GM12874 (cell line): ENCODE measurements at regions not wholly inside any gene's neighbourhood (a gene's known extent, or its start where the extent isn't known, plus 50 kb on each side); places are given as distances from the start of the nearest gene placed in this dataset.

Source experiments
- TF ChIP-seq, protein P1 (sequence below): IDR thresholded peaks from 2 replicates; pipeline ENCODE4 v1.5.1; 2011; ENCODE audit warnings: low read depth, mild to moderate bottlenecking, control low read depth, low read length, moderate library complexity; ENCODE audit not compliant: insufficient read depth

DNA sequence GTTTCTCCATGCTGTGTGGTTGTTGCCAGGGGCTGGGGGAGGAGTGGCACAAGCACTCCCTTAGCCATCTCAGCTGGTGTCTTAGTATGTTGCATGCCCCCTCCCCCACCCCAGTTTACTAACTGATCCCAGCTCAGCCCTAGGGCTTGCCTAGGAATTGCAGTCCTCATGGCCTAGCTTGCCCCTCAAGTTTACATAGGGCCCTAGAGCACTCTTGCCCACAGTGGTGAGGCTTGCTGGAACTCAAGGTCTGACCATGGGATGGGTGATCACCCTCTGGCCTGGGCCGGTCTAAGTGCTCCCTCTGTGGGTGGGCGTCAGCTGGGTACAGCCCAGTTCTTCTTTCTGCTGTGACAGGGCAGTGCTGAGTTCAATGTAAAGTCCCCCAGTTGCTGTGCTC, 156.1 kb upstream of the PIEZO2 start:
- TF ChIP-seq, protein P1, sequence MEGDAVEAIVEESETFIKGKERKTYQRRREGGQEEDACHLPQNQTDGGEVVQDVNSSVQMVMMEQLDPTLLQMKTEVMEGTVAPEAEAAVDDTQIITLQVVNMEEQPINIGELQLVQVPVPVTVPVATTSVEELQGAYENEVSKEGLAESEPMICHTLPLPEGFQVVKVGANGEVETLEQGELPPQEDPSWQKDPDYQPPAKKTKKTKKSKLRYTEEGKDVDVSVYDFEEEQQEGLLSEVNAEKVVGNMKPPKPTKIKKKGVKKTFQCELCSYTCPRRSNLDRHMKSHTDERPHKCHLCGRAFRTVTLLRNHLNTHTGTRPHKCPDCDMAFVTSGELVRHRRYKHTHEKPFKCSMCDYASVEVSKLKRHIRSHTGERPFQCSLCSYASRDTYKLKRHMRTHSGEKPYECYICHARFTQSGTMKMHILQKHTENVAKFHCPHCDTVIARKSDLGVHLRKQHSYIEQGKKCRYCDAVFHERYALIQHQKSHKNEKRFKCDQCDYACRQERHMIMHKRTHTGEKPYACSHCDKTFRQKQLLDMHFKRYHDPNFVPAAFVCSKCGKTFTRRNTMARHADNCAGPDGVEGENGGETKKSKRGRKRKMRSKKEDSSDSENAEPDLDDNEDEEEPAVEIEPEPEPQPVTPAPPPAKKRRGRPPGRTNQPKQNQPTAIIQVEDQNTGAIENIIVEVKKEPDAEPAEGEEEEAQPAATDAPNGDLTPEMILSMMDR: no peak

DNA sequence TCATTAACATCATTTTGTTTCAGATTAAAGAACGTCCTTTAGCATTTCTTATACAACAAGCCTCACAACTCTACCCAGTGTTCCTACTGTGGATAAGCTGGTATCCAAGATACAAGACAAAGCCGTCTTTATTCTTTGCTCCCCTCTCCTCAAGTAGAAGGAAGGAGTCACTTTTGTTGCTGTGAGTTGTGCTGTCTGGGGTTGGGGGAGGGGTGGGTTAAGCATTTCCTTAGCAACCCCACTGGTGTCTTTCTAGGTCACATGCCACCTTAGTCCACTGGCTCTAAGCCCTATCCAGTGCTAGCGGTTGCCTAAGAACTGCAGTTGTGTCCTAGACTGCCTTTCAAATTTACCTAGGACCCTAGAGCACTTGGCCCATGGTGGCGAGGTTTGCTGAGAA, 155.6 kb upstream of the PIEZO2 start:
- TF ChIP-seq, protein P1: no peak

DNA sequence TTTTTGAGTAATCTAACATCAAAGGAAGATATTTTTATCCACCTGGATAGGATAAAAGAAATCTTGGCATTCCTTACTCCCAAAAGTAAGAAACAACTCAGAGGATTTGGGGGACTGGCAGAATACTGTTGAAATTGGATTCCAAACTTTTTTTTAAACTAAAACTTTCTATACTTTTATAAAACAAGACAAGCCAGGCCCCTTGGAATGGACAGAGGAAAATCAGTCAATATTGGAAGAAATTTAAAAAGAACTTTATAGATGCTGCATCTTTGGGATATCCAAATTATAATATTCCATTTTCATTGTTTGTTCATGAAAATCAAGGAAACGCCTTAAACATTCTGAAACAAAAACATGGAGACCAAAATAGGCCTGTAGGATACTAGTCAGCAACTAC, 147.6 kb upstream of the PIEZO2 start:
- TF ChIP-seq, protein P1: no peak

DNA sequence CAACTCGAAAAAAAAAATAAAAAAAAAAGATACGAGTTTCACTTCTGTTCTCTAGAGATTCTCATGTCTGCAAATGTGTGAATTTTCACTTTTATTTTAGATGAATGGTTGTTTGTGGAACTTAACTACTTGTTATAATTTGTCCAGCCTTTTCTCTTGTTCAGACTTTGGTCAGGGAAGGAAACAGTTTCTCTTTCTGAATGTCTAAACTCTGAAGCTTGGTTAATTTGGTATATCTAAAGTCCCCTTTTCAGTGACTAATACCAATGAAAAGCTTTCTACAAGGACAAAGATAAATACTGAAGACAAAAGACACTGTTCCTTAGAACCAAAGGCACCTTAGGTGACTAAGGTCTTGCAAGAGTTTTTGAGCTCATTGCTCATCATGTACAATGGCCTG, 144.4 kb upstream of the PIEZO2 start:
- TF ChIP-seq, protein P1: no peak

DNA sequence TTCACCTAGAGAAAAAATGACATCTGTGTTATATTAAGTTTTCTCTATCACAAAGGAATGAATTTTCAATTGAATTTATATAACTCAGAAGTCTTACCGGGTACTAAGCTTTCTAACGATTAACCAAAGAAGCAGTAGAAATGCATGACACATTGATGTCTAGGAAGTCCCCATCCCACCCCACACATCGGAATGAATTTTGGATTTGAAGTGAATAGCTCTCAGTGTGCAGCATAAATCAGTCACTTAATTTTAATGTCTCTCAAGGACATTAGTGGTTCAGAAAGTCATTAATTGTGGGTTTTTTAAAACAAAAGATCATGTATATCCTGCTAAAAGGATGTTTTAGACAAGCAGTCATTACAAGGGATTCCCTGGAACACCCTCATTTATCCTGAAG, 141.4 kb upstream of the PIEZO2 start:
- TF ChIP-seq, protein P1: no peak

DNA sequence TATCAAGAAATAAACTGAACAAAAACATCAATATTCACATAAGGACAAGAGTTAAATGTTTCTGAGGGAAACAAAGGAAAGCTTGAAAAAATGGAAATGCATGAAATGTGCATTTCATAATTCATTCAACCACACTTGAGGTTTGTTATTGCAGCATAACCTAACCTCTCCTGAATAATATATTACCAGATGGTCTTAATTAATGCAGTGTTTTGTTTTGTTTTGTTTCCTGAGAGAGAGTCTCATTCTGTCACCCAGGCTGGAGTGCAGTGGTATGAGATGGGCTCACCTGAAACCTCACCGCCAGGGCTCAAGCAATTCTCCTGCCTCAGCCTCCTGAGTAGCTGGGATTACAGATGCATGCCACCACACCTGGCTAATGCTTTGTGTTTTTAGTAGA, 139.9 kb upstream of the PIEZO2 start:
- TF ChIP-seq, protein P1: no peak

DNA sequence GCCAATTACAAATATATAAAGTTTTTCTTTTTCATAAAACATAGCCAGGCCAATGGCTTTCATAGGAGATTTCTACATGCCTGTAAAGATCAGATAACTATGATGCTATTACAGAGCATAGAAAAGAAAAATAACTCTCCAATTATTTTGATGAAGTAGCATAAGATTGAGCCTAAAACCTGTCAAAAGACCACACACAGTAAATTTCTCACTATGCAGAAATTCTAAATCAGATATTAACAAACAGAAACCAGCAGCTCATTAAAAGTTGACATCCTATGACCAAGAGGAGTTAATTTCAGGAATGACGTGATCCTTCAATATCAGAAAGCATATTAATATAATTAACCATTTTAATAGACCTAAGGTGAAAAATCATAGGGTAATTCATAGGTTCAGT, 139.0 kb upstream of the PIEZO2 start:
- TF ChIP-seq, protein P1: no peak

DNA sequence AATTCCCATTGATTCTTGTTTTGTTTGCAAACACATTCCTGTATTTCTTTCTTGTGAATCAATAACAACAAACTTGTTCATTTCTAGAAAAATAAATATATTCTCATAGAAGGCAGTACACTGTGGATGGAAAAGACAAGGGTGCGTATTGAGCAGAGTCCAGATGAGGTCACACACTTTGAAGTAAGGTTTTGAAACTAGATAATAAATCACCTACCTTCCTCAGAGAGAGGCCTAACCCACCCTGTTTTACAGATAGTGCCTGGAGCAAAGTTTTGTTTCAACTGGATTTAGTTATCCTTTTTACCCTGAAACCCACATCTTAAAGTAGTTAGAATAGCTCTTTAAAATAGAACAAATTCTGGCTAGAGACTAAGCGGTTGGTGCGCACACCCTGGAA, 137.1 kb upstream of the PIEZO2 start:
- TF ChIP-seq, protein P1: no peak
